ENCODE measurements at regions not wholly inside any gene's neighbourhood (a gene's known extent, or its start where the extent isn't known, plus 50 kb on each side); places are given as distances from the start of the nearest gene placed in this dataset.

DNA sequence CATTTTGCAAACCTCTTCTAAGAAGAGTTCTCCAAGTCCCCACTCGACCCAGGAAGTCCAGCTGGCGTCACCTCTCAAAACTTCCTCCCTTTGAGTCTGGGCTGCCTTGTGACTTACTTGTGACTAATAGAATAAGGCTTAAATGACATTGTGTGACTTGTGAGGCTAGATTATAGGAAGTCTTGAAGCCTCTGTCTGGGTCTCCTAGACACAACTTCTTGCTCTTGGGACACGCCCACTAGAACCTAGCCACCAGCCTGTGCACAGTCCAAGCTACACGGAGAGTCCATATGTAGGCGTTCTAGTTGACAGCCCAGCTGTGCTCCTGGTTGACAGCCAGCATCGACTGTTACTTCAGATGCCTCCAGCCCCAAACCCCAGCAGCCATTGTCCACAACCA is 66.7 kb upstream of the TANC2 start:
- DNase-seq: peak; percentile 60
- Histone ChIP-seq H3K36me3 (ENCODE audit: control insufficient read depth, insufficient read depth, low read length) (no peaks in the 10 kb centered on the region), H3K27me3 (ENCODE audit: control insufficient read depth, insufficient read depth, low read length) (no peaks in the 10 kb centered on the region), H3K4me3 (ENCODE audit: low read length) (no peak overlapping the region), H3K27ac (ENCODE audit: low read length) (no peak overlapping the region), H3K4me1 (ENCODE audit: control insufficient read depth, insufficient read depth, low read length) (peaks cover 40% of the 10 kb centered on the region), H3K9me3 (replicated peaks; ENCODE audit: control insufficient read depth, low read depth, low read length) (no peaks in the 10 kb centered on the region)
- WGBS (ENCODE audit: insufficient coverage): 100% methylated on average over 1 of the region's 6 CpGs

DNA sequence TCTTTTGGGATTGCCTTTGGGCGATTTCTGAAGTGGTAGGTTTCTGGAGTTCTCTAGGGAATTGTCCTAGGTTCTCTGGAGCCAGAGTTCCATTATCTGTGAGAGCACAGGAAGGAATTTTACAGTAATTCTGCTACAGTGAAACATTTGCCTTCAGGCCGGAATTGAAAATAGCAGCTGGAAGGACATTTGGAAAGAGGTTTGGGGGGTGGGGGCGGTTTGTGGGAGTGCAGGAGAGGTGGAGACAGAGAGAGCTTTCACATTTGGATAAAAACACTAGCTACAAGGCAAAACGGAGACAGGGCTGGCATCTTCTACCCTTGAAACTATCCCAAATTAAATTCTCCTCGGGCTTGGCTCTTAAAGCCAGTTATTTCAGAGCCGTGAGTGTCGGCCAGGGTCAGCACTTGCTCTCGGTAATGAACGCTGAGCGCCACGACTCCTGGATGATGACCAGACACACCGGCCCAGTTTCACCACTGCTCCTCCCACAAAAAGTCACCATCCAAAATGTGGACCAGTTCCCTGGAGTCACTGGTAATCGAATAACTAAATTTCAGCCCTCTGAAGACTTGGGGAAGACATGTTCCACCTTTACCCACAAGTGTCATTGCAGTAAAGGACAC is 67.7 kb upstream of the TANC2 start:
- Histone ChIP-seq H3K4me3 (ENCODE audit: low read length) (peak overlapping the region; percentile 18), H3K36me3 (ENCODE audit: control insufficient read depth, insufficient read depth, low read length) (no peaks in the 10 kb centered on the region), H3K4me1 (ENCODE audit: control insufficient read depth, insufficient read depth, low read length) (peaks cover 40% of the 10 kb centered on the region), H3K27ac (ENCODE audit: low read length) (peak overlapping the region; percentile 86), H3K9me3 (replicated peaks; ENCODE audit: control insufficient read depth, low read depth, low read length) (no peaks in the 10 kb centered on the region), H3K27me3 (ENCODE audit: control insufficient read depth, insufficient read depth, low read length) (no peaks in the 10 kb centered on the region)
- 13% methylated on average over 7 of the region's 13 CpGs for WGBS (ENCODE audit: insufficient coverage)
- DNase-seq: peak; percentile 92

DNA sequence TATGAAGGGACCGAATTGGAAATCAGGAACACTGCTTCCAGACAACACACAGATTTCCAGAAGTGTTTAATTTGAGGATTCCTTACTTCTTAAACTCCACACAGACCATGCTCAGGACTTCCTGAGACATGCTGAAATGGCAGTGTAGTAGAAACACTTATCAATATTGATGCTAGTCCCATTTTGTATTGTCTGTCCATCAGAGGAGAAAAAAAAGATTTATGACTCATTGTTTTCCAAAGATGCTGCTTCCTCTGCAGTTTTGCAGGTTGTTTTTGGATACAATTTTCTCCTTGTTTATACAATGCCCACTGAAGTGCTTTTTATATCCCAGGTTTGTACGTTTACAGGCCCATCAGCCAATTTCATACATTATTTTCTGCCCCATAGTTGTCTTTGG is 68.3 kb upstream of the TANC2 start:
- no peak overlapping the region for H3K4me3 ChIP-seq (ENCODE audit: low read length)
- peaks cover 45% of the 10 kb centered on the region for H3K4me1 ChIP-seq (ENCODE audit: control insufficient read depth, insufficient read depth, low read length)
- H3K36me3 ChIP-seq (ENCODE audit: control insufficient read depth, insufficient read depth, low read length): no peaks in the 10 kb centered on the region
- H3K9me3 ChIP-seq (replicated peaks; ENCODE audit: control insufficient read depth, low read depth, low read length): no peaks in the 10 kb centered on the region
- no peak for DNase-seq
- H3K27me3 ChIP-seq (ENCODE audit: control insufficient read depth, insufficient read depth, low read length): no peaks in the 10 kb centered on the region
- H3K27ac ChIP-seq (ENCODE audit: low read length): peak overlapping the region; percentile 86
- WGBS (ENCODE audit: insufficient coverage): no CpG with 5 or more reads among the region's 2 CpGs

DNA sequence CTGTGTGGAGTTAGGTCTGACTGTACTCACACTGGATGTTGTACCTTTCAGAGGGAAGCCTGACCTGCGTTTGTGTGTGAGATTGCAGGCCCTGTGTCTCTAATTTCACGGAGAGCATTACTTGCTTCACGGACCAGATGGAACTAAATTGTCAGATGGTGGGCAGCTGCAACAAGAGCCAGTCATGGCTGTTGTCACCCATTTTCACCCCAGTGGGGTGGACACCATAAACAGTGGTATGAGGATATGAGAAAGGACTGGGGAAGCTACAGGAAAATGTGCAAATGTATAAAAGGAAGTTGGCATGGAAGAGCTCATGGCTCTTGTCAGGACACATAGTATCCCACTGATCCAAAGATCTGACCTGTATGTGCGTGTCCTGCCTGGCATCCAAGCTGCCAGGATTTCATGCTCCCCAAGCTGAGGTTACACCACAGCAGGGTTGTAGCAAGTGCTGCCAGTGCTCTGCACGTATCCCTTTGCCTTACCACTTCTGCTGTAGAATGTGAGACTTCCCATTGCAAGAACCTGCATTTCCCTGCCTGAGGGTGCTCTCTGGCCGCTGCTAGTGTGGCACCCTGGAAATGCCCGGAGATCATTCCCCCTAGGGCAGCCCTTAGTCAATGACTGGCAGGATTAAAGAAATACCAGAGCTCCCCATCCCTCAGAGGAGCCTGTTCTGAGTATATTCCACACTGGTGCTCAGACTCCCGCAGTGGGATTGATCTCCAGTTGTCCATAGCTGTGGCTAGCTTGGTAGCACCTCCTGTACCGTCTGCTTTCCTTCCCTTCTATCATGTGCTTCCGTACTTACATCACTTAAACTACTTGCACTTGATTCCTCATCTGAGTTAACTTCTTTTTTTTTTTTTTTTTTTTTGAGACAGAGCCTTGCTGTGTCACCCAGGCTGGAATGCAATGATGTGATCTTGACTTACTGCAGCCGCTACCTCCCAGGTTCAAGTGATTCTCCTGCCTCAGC is 70.4 kb upstream of the TANC2 start:
- Histone ChIP-seq H3K27ac (ENCODE audit: low read length) (peak overlapping the region; percentile 70), H3K9me3 (replicated peaks; ENCODE audit: control insufficient read depth, low read depth, low read length) (no peaks in the 10 kb centered on the region), H3K27me3 (ENCODE audit: control insufficient read depth, insufficient read depth, low read length) (no peaks in the 10 kb centered on the region), H3K4me3 (ENCODE audit: low read length) (no peak overlapping the region), H3K36me3 (ENCODE audit: control insufficient read depth, insufficient read depth, low read length) (no peaks in the 10 kb centered on the region), H3K4me1 (ENCODE audit: control insufficient read depth, insufficient read depth, low read length) (peaks cover 50% of the 10 kb centered on the region)
- 71% methylated on average over 10 of the region's 11 CpGs for WGBS (ENCODE audit: insufficient coverage)
- DNase-seq: peak; percentile 65

DNA sequence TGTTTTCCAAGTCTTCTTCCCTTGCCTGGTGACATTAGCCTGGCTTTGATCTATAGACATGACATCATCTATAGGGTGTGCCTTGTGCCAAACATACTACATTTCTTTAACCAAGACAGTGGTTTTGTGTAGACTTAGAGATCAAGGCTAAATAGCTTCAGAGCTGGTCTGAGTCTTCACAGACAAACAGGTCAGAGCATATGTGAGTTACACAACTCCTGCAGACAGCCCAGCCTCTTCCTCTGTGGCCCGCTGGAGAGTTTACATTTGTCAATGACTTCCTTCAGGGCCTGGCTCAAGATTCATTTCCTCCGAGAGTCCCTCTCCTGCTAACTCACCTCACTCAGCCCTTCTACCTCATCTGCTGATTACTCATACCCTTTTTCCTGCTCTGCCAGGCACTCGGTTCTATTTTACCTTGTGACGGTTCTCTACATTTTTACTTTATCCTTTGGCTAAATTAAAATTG is 73.1 kb upstream of the TANC2 start:
- H3K27me3 ChIP-seq (ENCODE audit: control insufficient read depth, insufficient read depth, low read length): no peaks in the 10 kb centered on the region
- H3K36me3 ChIP-seq (ENCODE audit: control insufficient read depth, insufficient read depth, low read length): no peaks in the 10 kb centered on the region
- H3K4me1 ChIP-seq (ENCODE audit: control insufficient read depth, insufficient read depth, low read length): peaks cover 32% of the 10 kb centered on the region
- H3K27ac ChIP-seq (ENCODE audit: low read length): peak overlapping the region; percentile 73
- H3K4me3 ChIP-seq (ENCODE audit: low read length): no peak overlapping the region
- peaks cover 2% of the 10 kb centered on the region for H3K9me3 ChIP-seq (replicated peaks; ENCODE audit: control insufficient read depth, low read depth, low read length)
- peak; percentile 79 for DNase-seq
- WGBS (ENCODE audit: insufficient coverage): 16% methylated on average over 2 of the region's 4 CpGs

DNA sequence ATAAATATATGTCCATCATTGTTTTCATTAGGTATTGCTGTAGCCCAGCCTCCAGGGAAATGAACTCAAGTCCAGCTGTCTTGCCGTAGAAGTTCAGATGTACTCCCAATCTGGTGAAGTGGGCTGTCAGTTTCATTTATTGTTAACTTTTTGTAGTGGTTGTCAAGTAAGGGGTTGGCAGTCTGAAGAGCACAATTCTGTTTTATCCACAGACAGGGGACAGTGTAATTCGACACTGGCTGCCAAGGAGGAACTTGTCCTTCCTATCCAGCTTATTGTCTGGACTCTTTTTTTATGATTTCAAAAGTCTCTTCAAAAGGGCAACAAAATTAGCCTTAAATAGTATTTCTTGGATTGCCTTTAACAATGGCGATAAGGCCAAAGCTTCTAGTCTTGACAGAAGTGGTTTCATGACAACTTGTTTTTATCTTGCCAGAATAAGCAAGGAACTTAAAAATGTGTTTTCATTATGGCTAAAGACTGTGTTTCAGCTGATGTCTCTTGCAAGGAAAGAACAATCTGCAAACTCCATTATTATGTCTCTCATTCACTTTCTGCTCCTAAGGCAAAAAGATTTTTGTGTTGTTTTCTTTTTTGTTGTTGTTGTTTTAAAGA is 73.9 kb upstream of the TANC2 start:
- Histone ChIP-seq H3K9me3 (replicated peaks; ENCODE audit: control insufficient read depth, low read depth, low read length) (peaks cover 2% of the 10 kb centered on the region), H3K27me3 (ENCODE audit: control insufficient read depth, insufficient read depth, low read length) (no peaks in the 10 kb centered on the region), H3K27ac (ENCODE audit: low read length) (no peak overlapping the region), H3K4me1 (ENCODE audit: control insufficient read depth, insufficient read depth, low read length) (peaks cover 30% of the 10 kb centered on the region), H3K4me3 (ENCODE audit: low read length) (no peak overlapping the region), H3K36me3 (ENCODE audit: control insufficient read depth, insufficient read depth, low read length) (no peaks in the 10 kb centered on the region)
- 40% methylated on average over 1 of the region's 3 CpGs for WGBS (ENCODE audit: insufficient coverage)
- peak; percentile 25 for DNase-seq

DNA sequence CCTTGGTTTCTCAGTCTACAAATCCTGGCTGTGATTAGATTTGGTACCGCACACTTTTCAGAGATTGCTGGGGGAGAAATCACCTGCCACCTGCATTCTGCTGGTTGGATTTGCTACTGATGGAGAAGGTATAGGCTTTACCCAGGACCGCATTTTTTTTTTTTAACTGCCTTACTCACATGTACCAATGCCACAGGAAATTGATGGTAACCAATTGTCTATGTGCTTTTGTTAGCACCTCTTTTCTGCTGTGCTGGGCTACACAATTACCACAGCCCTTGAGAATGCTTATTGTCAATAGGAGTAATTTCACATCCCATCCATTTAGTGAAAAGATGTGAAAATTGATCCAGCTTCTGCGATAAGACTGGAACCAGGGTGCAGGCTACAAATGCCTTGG is 74.4 kb upstream of the TANC2 start:
- no peak overlapping the region for H3K27ac ChIP-seq (ENCODE audit: low read length)
- peaks cover 2% of the 10 kb centered on the region for H3K9me3 ChIP-seq (replicated peaks; ENCODE audit: control insufficient read depth, low read depth, low read length)
- no peaks in the 10 kb centered on the region for H3K27me3 ChIP-seq (ENCODE audit: control insufficient read depth, insufficient read depth, low read length)
- H3K4me1 ChIP-seq (ENCODE audit: control insufficient read depth, insufficient read depth, low read length): peaks cover 27% of the 10 kb centered on the region
- no peak overlapping the region for H3K4me3 ChIP-seq (ENCODE audit: low read length)
- no peak for DNase-seq
- H3K36me3 ChIP-seq (ENCODE audit: control insufficient read depth, insufficient read depth, low read length): no peaks in the 10 kb centered on the region
- 100% methylated on average over 1 of the region's 3 CpGs for whole genome bisulfite sequencing (ENCODE audit: insufficient coverage)

DNA sequence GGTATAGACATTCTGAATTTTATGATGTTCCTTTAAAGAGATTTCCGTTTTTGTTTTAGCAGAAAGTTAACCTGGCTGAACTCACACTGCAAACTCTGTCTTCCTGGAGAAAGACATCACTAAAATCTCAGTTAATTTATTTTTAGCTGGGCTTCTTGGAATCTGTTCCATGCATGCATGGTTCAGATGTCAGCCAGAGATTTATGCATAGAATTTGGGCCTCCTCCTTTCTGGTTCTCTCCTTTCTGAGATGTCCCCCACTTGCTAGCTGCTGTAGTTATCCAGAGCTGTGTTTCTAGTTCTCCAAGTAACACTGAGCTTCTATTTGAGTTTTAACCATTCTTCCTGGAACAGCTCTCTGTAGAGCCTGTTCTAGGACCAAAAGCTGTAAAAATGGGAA is 77.3 kb upstream of the TANC2 start:
- H3K4me1 ChIP-seq (ENCODE audit: control insufficient read depth, insufficient read depth, low read length): peaks cover 10% of the 10 kb centered on the region
- no peak overlapping the region for H3K27ac ChIP-seq (ENCODE audit: low read length)
- H3K27me3 ChIP-seq (ENCODE audit: control insufficient read depth, insufficient read depth, low read length): no peaks in the 10 kb centered on the region
- no peaks in the 10 kb centered on the region for H3K36me3 ChIP-seq (ENCODE audit: control insufficient read depth, insufficient read depth, low read length)
- H3K9me3 ChIP-seq (replicated peaks; ENCODE audit: control insufficient read depth, low read depth, low read length): peaks cover 2% of the 10 kb centered on the region
- WGBS (ENCODE audit: insufficient coverage): no CpG with 5 or more reads among the region's 1 CpG
- no peak for DNase-seq
- no peak overlapping the region for H3K4me3 ChIP-seq (ENCODE audit: low read length)

DNA sequence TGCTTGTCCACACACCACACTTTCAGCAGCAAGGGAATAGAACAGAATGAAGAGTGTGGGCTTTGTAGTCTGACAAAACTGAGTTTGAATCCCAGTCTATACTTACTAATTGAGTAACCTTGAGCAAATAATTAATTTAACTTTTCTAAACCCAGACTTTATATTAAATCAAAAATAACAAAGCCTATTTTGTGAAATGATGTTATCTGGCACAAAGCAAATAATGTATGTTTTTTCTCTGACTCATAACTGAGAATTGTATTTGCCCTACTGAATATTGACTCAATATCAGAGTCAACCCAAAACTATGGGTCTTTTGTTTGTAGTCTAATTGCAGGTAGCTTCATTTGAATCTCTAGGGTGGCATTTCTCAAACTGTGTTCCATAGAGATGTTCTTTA is 77.9 kb upstream of the TANC2 start:
- peaks cover 9% of the 10 kb centered on the region for H3K4me1 ChIP-seq (ENCODE audit: control insufficient read depth, insufficient read depth, low read length)
- peaks cover 2% of the 10 kb centered on the region for H3K9me3 ChIP-seq (replicated peaks; ENCODE audit: control insufficient read depth, low read depth, low read length)
- H3K36me3 ChIP-seq (ENCODE audit: control insufficient read depth, insufficient read depth, low read length): no peaks in the 10 kb centered on the region
- H3K4me3 ChIP-seq (ENCODE audit: low read length): no peak overlapping the region
- no peaks in the 10 kb centered on the region for H3K27me3 ChIP-seq (ENCODE audit: control insufficient read depth, insufficient read depth, low read length)
- DNase-seq: no peak
- H3K27ac ChIP-seq (ENCODE audit: low read length): no peak overlapping the region

DNA sequence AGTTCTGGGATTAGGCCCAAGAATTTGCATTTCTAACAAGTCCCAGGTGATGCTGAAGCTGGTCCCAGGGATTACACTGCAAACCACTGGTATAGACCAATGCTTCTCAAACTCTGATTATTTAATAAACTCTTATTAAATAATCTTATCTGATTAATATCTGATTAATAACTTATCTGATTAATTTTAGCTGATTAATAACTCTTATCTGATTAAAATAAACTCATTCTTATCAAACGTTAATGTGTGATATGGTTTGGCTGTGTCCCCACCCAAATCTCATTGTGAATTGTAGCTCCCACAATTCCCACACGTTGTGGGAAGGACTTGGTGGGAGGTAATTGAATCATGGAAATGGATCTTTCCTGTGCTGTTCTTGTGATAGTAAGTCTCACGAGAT is 78.6 kb upstream of the TANC2 start:
- Histone ChIP-seq H3K9me3 (replicated peaks; ENCODE audit: control insufficient read depth, low read depth, low read length) (peaks cover 2% of the 10 kb centered on the region), H3K4me1 (ENCODE audit: control insufficient read depth, insufficient read depth, low read length) (peaks cover 4% of the 10 kb centered on the region), H3K27me3 (ENCODE audit: control insufficient read depth, insufficient read depth, low read length) (no peaks in the 10 kb centered on the region), H3K27ac (ENCODE audit: low read length) (no peak overlapping the region), H3K36me3 (ENCODE audit: control insufficient read depth, insufficient read depth, low read length) (no peaks in the 10 kb centered on the region), H3K4me3 (ENCODE audit: low read length) (no peak overlapping the region)
- no peak for DNase-seq
- WGBS (ENCODE audit: insufficient coverage): 86% methylated on average over 1 of the region's 3 CpGs
